SK-N-SH treated with all-trans-retinoic acid at 6 μM for 48 hours (cell line): ENCODE measurements at regions not wholly inside any gene's neighbourhood (a gene's known extent, or its start where the extent isn't known, plus 50 kb on each side); places are given as distances from the start of the nearest gene placed in this dataset.

Source experiments
- ATAC-seq: fragments of 200-7000 bp; cut with Tn5 transposase; 3 replicates; pipeline ENCODE4 v1.9.1; 2020; ENCODE audit warnings: mild to moderate bottlenecking, moderate library complexity
- ARNTL ChIP-seq: fragments of 450-650 bp; formaldehyde crosslinking; IDR thresholded peaks from 2 replicates; pipeline ENCODE4 v1.5.0; 2020; ENCODE audit warnings: low read depth, mild to moderate bottlenecking, moderate library complexity, borderline replicate concordance
- BACH2 ChIP-seq: fragments of 250-450 bp; sonication (Bioruptor Pico); IDR thresholded peaks from 2 replicates; pipeline ENCODE4 v1.9.0; 2021; ENCODE audit warnings: mild to moderate bottlenecking, borderline replicate concordance
- CREB5 ChIP-seq: fragments of 250-450 bp; sonication (Bioruptor Pico); IDR thresholded peaks from 2 replicates; pipeline ENCODE4 v1.5.1; 2020; ENCODE audit warnings: low read depth, mild to moderate bottlenecking, moderate library complexity
- CSDC2 ChIP-seq: fragments of 250-450 bp; sonication (Bioruptor Pico); IDR thresholded peaks from 2 replicates; pipeline ENCODE4 v1.5.0; 2020; ENCODE audit warnings: mild to moderate bottlenecking, moderate library complexity
- ESRRG ChIP-seq: fragments of 250-450 bp; sonication (Bioruptor Pico); IDR thresholded peaks from 2 replicates; pipeline ENCODE4 v1.6.1; 2021; ENCODE audit warnings: mild to moderate bottlenecking
- GLIS3 ChIP-seq: fragments of 250-450 bp; sonication (Bioruptor Pico); IDR thresholded peaks from 2 replicates; pipeline ENCODE4 v1.5.0; 2020; ENCODE audit warnings: mild to moderate bottlenecking, moderate library complexity
- ISL1 ChIP-seq: fragments of 250-450 bp; sonication (Bioruptor Pico); IDR thresholded peaks from 2 replicates; pipeline ENCODE4 v2.1.2; 2022; ENCODE audit warnings: mild to moderate bottlenecking, moderate library complexity
- OSR1 ChIP-seq: fragments of 250-450 bp; sonication (Bioruptor Pico); IDR thresholded peaks from 2 replicates; pipeline ENCODE4 v1.8.0; 2022; ENCODE audit warnings: moderate library complexity, mild to moderate bottlenecking, inconsistent platforms
- PATZ1 ChIP-seq: fragments of 250-450 bp; sonication (Bioruptor Pico); IDR thresholded peaks from 2 replicates; pipeline ENCODE4 v1.8.0; 2020; ENCODE audit warnings: mild to moderate bottlenecking, moderate library complexity, borderline replicate concordance
- POU6F1 ChIP-seq: fragments of 250-450 bp; sonication (Bioruptor Pico); IDR thresholded peaks from 2 replicates; pipeline ENCODE4 v1.8.0; 2021; ENCODE audit warnings: low read depth, mild to moderate bottlenecking, moderate library complexity, borderline replicate concordance
- PPARA ChIP-seq: fragments of 250-450 bp; sonication (Bioruptor Pico); IDR thresholded peaks from 2 replicates; pipeline ENCODE4 v1.5.0; 2020; ENCODE audit warnings: mild to moderate bottlenecking, borderline replicate concordance
- SNAI2 ChIP-seq: fragments of 250-450 bp; sonication (Bioruptor Pico); IDR thresholded peaks from 2 replicates; pipeline ENCODE4 v1.5.0; 2020; ENCODE audit warnings: mild to moderate bottlenecking, moderate library complexity
- TCF4 ChIP-seq: fragments of 250-450 bp; sonication (Bioruptor Pico); IDR thresholded peaks from 2 replicates; pipeline ENCODE4 v1.8.0; 2021; ENCODE audit warnings: mild to moderate bottlenecking, moderate library complexity, borderline replicate concordance
- TOX ChIP-seq: fragments of 250-450 bp; sonication (Bioruptor Pico); IDR thresholded peaks from 2 replicates; pipeline ENCODE4 v1.8.0; 2021; ENCODE audit warnings: mild to moderate bottlenecking, moderate library complexity, borderline replicate concordance
- ZC3H10 ChIP-seq: fragments of 250-450 bp; sonication (Bioruptor Pico); IDR thresholded peaks from 2 replicates; pipeline ENCODE4 v1.5.1; 2021; ENCODE audit warnings: mild to moderate bottlenecking, moderate library complexity
- ZFP3 ChIP-seq: fragments of 250-450 bp; sonication (Bioruptor Pico); IDR thresholded peaks from 2 replicates; pipeline ENCODE4 v1.5.0; 2020; ENCODE audit warnings: mild to moderate bottlenecking, moderate library complexity
- ZFP30 ChIP-seq: fragments of 450-650 bp; formaldehyde crosslinking; IDR thresholded peaks from 2 replicates; pipeline ENCODE4 v1.5.0; 2022; ENCODE audit warnings: mild to moderate bottlenecking, moderate library complexity
- ZNF565 ChIP-seq: fragments of 450-650 bp; formaldehyde crosslinking; conservative IDR thresholded peaks from 2 replicates; pipeline ENCODE4 v1.5.0; 2020; ENCODE audit warnings: low read depth, mild to moderate bottlenecking, moderate library complexity
- ZNF70 ChIP-seq: fragments of 450-650 bp; formaldehyde crosslinking; IDR thresholded peaks from 2 replicates; pipeline ENCODE4 v1.5.0; 2020; ENCODE audit warnings: mild to moderate bottlenecking, moderate library complexity
- ZNF8 ChIP-seq: fragments of 450-650 bp; formaldehyde crosslinking; IDR thresholded peaks from 2 replicates; pipeline ENCODE4 v1.5.0; 2020; ENCODE audit warnings: mild to moderate bottlenecking, moderate library complexity
- TF ChIP-seq, protein P1 (sequence below): fragments of 250-450 bp; sonication (Bioruptor Pico); IDR thresholded peaks from 2 replicates; pipeline ENCODE4 v1.5.0; 2020; ENCODE audit warnings: mild to moderate bottlenecking, moderate library complexity

GRCh38 chr15:26143221-26143620 lies 280.1 kb upstream of the ATP10A start:
- TF ChIP-seq CREB5 (no peak), ZNF8 (CRISPR knock-in tag) (no peak), POU6F1 (no peak), SNAI2 (no peak), PPARA (CRISPR knock-in tag) (no peak), GLIS3 (CRISPR knock-in tag) (no peak), OSR1 (CRISPR knock-in tag) (no peak), PATZ1 (CRISPR knock-in tag) (no peak), ARNTL (no peak), BACH2 (CRISPR knock-in tag) (no peak), ZNF70 (no peak), TCF4 (CRISPR knock-in tag) (no peak), ZNF565 (CRISPR knock-in tag) (no peak), ISL1 (no peak), TOX (CRISPR knock-in tag) (no peak), CSDC2 (no peak), ZC3H10 (CRISPR knock-in tag) (no peak), ESRRG (CRISPR knock-in tag) (no peak)
- TF ChIP-seq, protein P1, sequence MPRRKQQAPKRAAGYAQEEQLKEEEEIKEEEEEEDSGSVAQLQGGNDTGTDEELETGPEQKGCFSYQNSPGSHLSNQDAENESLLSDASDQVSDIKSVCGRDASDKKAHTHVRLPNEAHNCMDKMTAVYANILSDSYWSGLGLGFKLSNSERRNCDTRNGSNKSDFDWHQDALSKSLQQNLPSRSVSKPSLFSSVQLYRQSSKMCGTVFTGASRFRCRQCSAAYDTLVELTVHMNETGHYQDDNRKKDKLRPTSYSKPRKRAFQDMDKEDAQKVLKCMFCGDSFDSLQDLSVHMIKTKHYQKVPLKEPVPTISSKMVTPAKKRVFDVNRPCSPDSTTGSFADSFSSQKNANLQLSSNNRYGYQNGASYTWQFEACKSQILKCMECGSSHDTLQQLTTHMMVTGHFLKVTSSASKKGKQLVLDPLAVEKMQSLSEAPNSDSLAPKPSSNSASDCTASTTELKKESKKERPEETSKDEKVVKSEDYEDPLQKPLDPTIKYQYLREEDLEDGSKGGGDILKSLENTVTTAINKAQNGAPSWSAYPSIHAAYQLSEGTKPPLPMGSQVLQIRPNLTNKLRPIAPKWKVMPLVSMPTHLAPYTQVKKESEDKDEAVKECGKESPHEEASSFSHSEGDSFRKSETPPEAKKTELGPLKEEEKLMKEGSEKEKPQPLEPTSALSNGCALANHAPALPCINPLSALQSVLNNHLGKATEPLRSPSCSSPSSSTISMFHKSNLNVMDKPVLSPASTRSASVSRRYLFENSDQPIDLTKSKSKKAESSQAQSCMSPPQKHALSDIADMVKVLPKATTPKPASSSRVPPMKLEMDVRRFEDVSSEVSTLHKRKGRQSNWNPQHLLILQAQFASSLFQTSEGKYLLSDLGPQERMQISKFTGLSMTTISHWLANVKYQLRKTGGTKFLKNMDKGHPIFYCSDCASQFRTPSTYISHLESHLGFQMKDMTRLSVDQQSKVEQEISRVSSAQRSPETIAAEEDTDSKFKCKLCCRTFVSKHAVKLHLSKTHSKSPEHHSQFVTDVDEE (CRISPR knock-in tag), result no peak
- no peak for ATAC-seq

DNA sequence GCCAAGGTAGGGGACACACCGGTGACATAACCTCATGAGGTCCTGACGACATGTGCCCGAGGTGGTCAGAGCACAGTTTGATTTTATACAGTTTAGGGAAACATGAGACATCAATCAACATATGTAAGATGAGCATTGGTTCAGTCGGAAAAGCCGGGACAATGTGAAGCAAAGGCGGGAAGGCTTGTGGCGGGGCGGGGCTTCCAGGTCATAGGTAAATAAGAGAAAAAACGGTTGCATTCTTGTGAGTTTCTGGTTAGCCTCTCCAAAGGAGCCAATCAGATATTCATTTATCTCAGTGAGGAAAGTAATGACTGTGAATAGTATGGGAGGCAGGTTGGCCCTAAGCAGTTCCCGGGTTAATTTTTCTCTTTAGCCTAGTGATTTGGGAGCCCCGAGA lies 271.7 kb upstream of the ATP10A start:
- TF ChIP-seq ZNF70, result no peak
- TF ChIP-seq ZFP3 (CRISPR knock-in tag), result no peak
- no peak for TF ChIP-seq POU6F1
- no peak for TF ChIP-seq ZFP30 (CRISPR knock-in tag)
- TF ChIP-seq TOX (CRISPR knock-in tag), result no peak
- no peak for TF ChIP-seq CREB5
- TF ChIP-seq OSR1 (CRISPR knock-in tag), result no peak
- TF ChIP-seq BACH2 (CRISPR knock-in tag), result no peak
- TF ChIP-seq ZNF8 (CRISPR knock-in tag), result no peak
- TF ChIP-seq SNAI2, result no peak
- no peak for TF ChIP-seq ZNF565 (CRISPR knock-in tag)
- no peak for TF ChIP-seq PATZ1 (CRISPR knock-in tag)
- TF ChIP-seq ARNTL, result no peak
- TF ChIP-seq ESRRG (CRISPR knock-in tag), result no peak
- TF ChIP-seq, protein P1 (CRISPR knock-in tag), result no peak
- TF ChIP-seq GLIS3 (CRISPR knock-in tag), result no peak
- no peak for ATAC-seq
